Glutamatergic neuron (in vitro differentiated cells): ENCODE measurements at regions not wholly inside any gene's neighbourhood (a gene's known extent, or its start where the extent isn't known, plus 50 kb on each side); places are given as distances from the start of the nearest gene placed in this dataset.

Experiments
- DNase-seq: peaks from one replicate; pipeline ENCODE4 v3.0.0; 2022
- H3K27ac Mint-ChIP-seq: one replicate; pipeline ENCODE4 v1.8.0; 2020; ENCODE audit warnings: mild to moderate bottlenecking, mixed read lengths, inconsistent platforms; ENCODE audit not compliant: unreplicated experiment
- H3K27me3 Mint-ChIP-seq: one replicate; pipeline ENCODE4 v1.8.0; 2020; ENCODE audit warnings: mild to moderate bottlenecking, moderate library complexity, mixed read lengths, inconsistent platforms; ENCODE audit not compliant: unreplicated experiment
- H3K36me3 Mint-ChIP-seq: one replicate; pipeline ENCODE4 v1.8.0; 2020; ENCODE audit warnings: mild to moderate bottlenecking, mixed read lengths, inconsistent platforms; ENCODE audit not compliant: unreplicated experiment
- H3K4me1 Mint-ChIP-seq: one replicate; pipeline ENCODE4 v1.8.0; 2020; ENCODE audit warnings: mild to moderate bottlenecking, low read depth, mixed read lengths, inconsistent platforms; ENCODE audit not compliant: unreplicated experiment
- H3K4me3 Mint-ChIP-seq: one replicate; pipeline ENCODE4 v1.8.0; 2020; ENCODE audit warnings: mild to moderate bottlenecking, mixed read lengths, inconsistent platforms; ENCODE audit not compliant: unreplicated experiment
- H3K9me3 Mint-ChIP-seq: one replicate; pipeline ENCODE4 v1.8.0; 2020; ENCODE audit warnings: mild to moderate bottlenecking, moderate library complexity, mixed read lengths, inconsistent platforms; ENCODE audit not compliant: unreplicated experiment
- CTCF ChIP-seq: fragments of 200-600 bp; sonication (generic); IDR thresholded peaks from one replicate; pipeline ENCODE4 v1.5.0; 2021; ENCODE audit not compliant: partially characterized antibody, unreplicated experiment

DNA sequence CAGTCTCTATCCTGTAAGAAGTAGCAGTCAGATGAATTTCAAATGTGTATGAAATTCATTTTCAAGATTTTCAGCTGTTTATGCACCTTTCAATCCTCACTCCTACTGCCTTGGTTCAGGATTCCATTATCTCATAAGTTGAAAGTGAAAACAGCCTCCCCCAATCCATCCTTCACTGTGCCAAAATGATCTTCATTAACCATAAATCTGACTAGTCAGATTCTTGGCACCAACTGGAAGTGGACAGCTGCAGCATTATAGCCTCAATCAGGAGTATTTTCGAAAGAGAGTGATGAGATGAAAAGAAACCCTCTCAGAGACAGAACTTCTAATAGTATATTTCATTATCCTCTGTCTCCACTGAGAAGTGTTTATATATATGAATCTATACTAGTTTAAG, 365.3 kb upstream of the PDGFD start:
- Mint-ChIP-seq H3K27me3 (no peaks in the 10 kb centered on the region), H3K9me3 (no peaks in the 10 kb centered on the region), H3K4me3 (no peak overlapping the region), H3K27ac (no peak overlapping the region), H3K36me3 (no peaks in the 10 kb centered on the region), H3K4me1 (no peaks in the 10 kb centered on the region)
- no peak for DNase-seq
- TF ChIP-seq CTCF, result no peak

DNA sequence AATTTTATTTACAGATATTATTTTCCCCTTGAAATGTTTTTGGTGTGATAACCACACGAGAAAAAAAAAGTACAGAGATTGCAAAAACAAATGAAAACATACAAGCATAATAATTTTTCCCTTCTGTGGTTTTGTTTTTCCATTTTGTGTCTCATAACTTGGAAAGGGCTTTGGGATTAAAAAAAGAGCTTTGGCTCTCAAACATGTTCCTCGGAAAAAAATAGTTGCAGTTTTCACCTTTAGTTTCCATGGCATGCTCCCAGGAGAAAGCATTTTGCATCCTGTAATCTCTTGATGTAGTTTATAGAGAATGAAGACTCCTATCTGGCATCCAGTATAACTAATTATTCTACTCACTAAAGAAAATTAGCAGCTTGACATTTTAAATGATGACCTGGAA, 362.1 kb upstream of the PDGFD start:
- Mint-ChIP-seq H3K4me1 (no peaks in the 10 kb centered on the region), H3K36me3 (no peaks in the 10 kb centered on the region), H3K27ac (no peak overlapping the region), H3K4me3 (no peak overlapping the region), H3K9me3 (no peaks in the 10 kb centered on the region), H3K27me3 (no peaks in the 10 kb centered on the region)
- TF ChIP-seq CTCF, result no peak
- no peak for DNase-seq

GRCh38 chr11:104525416-104525815, 361.5 kb upstream of the PDGFD start:
- no peaks in the 10 kb centered on the region for H3K4me1 Mint-ChIP-seq
- DNase-seq, result no peak
- no peaks in the 10 kb centered on the region for H3K36me3 Mint-ChIP-seq
- H3K9me3 Mint-ChIP-seq, result no peaks in the 10 kb centered on the region
- H3K27ac Mint-ChIP-seq, result no peak overlapping the region
- no peaks in the 10 kb centered on the region for H3K27me3 Mint-ChIP-seq
- TF ChIP-seq CTCF, result no peak
- H3K4me3 Mint-ChIP-seq, result no peak overlapping the region

- Mint-ChIP-seq H3K36me3 (no peaks in the 10 kb centered on the region), H3K27ac (no peak overlapping the region), H3K4me3 (no peak overlapping the region), H3K27me3 (no peaks in the 10 kb centered on the region), H3K9me3 (no peaks in the 10 kb centered on the region), H3K4me1 (no peaks in the 10 kb centered on the region)
- TF ChIP-seq CTCF, result no peak
- DNase-seq, result no peak
Measured at GRCh38 chr11:104524254-104524653, 360.3 kb upstream of the PDGFD start.

DNA sequence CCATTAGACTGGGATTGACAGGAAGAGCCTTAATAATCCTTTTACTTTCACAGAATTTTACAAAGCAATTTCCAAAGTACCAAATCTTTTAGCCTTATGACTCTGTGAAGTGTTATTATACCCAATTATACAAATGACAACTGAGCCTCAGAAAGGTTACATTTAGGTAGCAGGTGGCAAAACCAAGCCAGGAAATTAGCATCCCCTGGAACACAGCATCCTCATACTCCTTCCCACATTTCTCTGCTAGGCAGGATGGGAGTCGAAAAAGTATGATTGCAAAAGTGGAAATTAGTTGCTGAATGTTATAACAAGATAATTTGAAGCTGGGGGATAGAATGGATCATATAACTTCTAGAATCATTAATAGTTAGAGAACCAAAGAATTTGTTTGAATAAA, 359.7 kb upstream of the PDGFD start:
- Mint-ChIP-seq H3K4me1 (no peaks in the 10 kb centered on the region), H3K4me3 (no peak overlapping the region), H3K27me3 (no peaks in the 10 kb centered on the region), H3K27ac (no peak overlapping the region), H3K36me3 (no peaks in the 10 kb centered on the region), H3K9me3 (no peaks in the 10 kb centered on the region)
- DNase-seq, result no peak
- no peak for TF ChIP-seq CTCF
